ENCODE measurements at regions not wholly inside any gene's neighbourhood (a gene's known extent, or its start where the extent isn't known, plus 50 kb on each side); places are given as distances from the start of the nearest gene placed in this dataset.

DNA sequence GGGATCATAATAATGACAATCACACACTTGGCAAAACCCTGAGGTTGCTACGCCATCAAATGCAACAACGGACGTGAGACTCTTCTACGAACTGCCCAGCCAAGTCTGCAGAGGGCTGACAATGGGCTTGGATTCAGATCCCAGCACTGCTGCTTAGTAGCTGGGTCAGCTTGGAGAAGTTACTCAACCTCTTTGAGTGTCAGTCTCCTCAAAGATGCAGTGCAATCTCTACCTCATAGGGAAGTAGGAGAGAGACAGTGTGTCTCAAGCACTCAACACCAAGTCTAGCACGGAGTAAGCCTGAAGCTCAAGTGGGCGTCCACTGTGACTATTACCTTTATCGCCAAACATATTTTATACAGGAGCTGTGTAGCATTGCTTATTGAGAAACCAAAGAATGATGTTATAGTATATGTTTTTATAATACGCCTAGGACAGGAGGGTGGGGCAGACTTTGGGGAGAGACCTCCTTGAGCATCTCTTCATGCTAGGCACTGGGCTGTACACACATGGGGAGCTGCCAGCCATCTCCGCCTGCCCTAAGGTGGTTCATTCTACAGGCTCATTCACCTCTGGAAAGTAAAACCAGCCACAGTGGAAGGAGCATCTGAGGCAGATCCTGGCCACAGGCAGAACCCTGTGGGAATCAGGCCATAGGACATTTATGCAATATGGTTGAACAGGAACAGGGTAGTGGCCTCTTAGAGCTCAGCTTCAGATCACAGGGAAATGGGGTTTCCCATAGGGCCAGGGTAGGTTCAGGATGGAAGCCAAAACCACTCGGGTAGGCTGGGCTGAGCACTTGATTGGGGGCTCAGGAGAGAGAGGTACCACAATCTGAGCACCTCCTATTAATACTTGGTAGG, 160.2 kb downstream of the MRPL14 start:
- H3K9me3 Mint-ChIP-seq = no peaks in the 10 kb centered on the region
- H3K4me3 Mint-ChIP-seq = no peak overlapping the region
- H3K27ac Mint-ChIP-seq = no peak overlapping the region
- H3K27me3 Mint-ChIP-seq = peaks cover 0 to 12% of the 10 kb centered on the region in 2 donors
- H3K36me3 Mint-ChIP-seq = no peaks in the 10 kb centered on the region
- ATAC-seq (no peak), DNase-seq (ENCODE audit: low spot score) (no peak)
- H3K4me1 Mint-ChIP-seq (ENCODE audit: low read depth in 2 of 2) = no peaks in the 10 kb centered on the region

GRCh38 chr6:43966374-43966658, 160.9 kb downstream of the MRPL14 start:
- H3K27me3 Mint-ChIP-seq = peaks cover 0 to 12% of the 10 kb centered on the region in 2 donors
- H3K36me3 Mint-ChIP-seq = no peaks in the 10 kb centered on the region
- no peak overlapping the region for H3K27ac Mint-ChIP-seq
- H3K9me3 Mint-ChIP-seq = no peaks in the 10 kb centered on the region
- ATAC-seq (no peak), DNase-seq (ENCODE audit: low spot score) (no peak)
- H3K4me3 Mint-ChIP-seq = no peak overlapping the region
- H3K4me1 Mint-ChIP-seq (ENCODE audit: low read depth in 2 of 2) = no peaks in the 10 kb centered on the region

DNA sequence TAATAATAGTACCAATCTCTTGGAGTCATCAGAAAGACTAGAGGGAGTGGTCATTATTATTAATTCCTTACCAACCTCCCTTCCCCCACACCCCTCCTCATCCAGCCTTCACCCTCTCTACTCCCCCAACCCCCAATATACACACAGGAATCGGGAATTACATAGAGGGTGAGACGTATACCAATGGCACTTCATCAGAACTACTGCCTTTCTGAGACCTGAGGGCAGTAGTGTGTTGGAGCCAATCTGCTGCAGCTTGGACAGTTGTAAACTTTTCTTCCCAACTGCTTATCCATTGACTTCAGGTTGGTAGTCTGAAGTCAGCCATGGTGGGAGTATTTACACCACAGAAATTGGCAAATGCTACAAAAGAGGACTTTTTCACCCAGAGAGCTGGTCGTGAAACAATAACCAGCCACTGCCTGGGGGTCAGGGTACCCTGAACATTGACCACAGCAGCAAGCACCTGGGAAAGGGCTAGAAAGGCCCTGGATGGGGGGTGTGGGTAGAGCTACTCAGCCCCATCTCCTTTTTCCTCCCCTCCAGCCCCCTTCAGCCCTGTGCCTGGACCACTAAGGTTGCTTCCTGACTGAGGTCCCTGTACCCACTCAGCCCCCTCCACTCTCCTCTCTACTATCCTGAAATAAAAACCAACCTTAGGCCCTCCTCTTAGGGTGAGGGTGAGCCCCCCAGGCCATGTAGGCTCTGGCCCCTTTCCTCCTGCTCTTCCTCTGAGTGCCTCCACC, 161.5 kb downstream of the MRPL14 start:
- H3K36me3 Mint-ChIP-seq = no peaks in the 10 kb centered on the region
- H3K27me3 Mint-ChIP-seq = peaks cover under 1 to 17% of the 10 kb centered on the region in 2 donors
- H3K9me3 Mint-ChIP-seq = no peaks in the 10 kb centered on the region
- H3K27ac Mint-ChIP-seq = no peak overlapping the region
- ATAC-seq (no peak), DNase-seq (ENCODE audit: low spot score) (no peak)
- no peak overlapping the region for H3K4me3 Mint-ChIP-seq
- H3K4me1 Mint-ChIP-seq (ENCODE audit: low read depth in 2 of 2) = no peaks in the 10 kb centered on the region

- DNase-seq (ENCODE audit: low spot score) = no peak
- Mint-ChIP-seq H3K36me3 (no peaks in the 10 kb centered on the region), H3K9me3 (no peaks in the 10 kb centered on the region)
Observed at GRCh38 chr6:43964659-43965570, 162.3 kb downstream of the MRPL14 start.

GRCh38 chr6:43963877-43964658, 163.2 kb downstream of the MRPL14 start:
- Mint-ChIP-seq H3K9me3 (no peaks in the 10 kb centered on the region), H3K4me1 (ENCODE audit: low read depth in 2 of 2) (no peaks in the 10 kb centered on the region), H3K27me3 (peaks cover 18 to 30% of the 10 kb centered on the region in 2 donors), H3K36me3 (no peaks in the 10 kb centered on the region), H3K4me3 (no peak overlapping the region), H3K27ac (no peak overlapping the region)
- ATAC-seq (no peak), DNase-seq (ENCODE audit: low spot score) (no peak)

More at GRCh38 chr6:43964659-43965570, 162.3 kb downstream of the MRPL14 start:
- Mint-ChIP-seq H3K4me1 (ENCODE audit: low read depth in 2 of 2) (no peaks in the 10 kb centered on the region), H3K27me3 (peaks cover 10 to 24% of the 10 kb centered on the region in 2 donors), H3K4me3 (no peak overlapping the region), H3K27ac (no peak overlapping the region)
- ATAC-seq = peak in 1 of 2 donors; percentile 38

DNA sequence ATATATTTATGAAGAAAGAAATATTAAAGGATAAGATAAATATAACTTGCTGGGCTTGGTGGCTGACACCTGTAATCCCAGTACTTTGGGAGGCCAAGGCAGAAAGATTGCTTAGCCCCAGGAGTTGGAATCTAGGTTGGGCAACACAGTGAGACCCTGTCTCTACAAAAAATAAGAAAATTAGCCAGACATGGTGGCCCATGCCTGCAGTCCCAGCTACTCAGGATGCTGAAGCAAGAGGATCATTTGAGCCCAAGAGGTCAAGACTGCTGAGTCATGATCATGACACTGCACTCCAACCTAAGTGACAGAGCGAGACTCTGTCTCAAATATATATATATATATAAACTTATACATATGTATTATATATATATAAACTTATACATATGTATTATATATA, 164.0 kb downstream of the MRPL14 start:
- no peaks in the 10 kb centered on the region for H3K9me3 Mint-ChIP-seq
- DNase-seq (ENCODE audit: low spot score) (no peak), ATAC-seq (no peak)
- no peaks in the 10 kb centered on the region for H3K36me3 Mint-ChIP-seq
- no peak overlapping the region for H3K27ac Mint-ChIP-seq
- no peaks in the 10 kb centered on the region for H3K4me1 Mint-ChIP-seq (ENCODE audit: low read depth in 2 of 2)
- no peak overlapping the region for H3K4me3 Mint-ChIP-seq
- peaks cover 27 to 34% of the 10 kb centered on the region in 2 donors for H3K27me3 Mint-ChIP-seq

- DNase-seq (ENCODE audit: low spot score) (no peak), ATAC-seq (no peak)
- no peaks in the 10 kb centered on the region for H3K4me1 Mint-ChIP-seq (ENCODE audit: low read depth in 2 of 2)
- H3K27me3 Mint-ChIP-seq = peaks cover 34 to 40% of the 10 kb centered on the region in 2 donors
- no peak overlapping the region for H3K27ac Mint-ChIP-seq
- H3K4me3 Mint-ChIP-seq = no peak overlapping the region
- H3K36me3 Mint-ChIP-seq = no peaks in the 10 kb centered on the region
- no peaks in the 10 kb centered on the region for H3K9me3 Mint-ChIP-seq
Observed at GRCh38 chr6:43962458-43962857, 164.8 kb downstream of the MRPL14 start.

DNA sequence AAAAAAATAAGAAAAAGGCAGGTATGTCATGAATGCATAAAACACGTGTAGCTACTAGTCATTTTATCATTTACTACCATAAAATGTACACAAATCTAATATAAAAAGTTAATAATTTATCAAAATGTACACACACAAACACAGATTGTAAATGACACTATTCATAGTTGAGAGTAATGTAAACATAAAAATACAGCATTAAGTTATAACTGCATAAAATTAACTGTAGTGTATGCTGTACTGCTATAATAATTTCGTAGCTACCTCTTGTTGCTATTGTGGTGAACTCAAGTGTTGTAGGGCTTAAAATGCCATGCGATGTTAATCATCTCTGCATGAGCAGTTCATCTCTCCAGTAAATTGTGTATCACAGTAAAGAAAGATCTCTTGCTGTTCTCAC, 170.0 kb downstream of the MRPL14 start:
- ATAC-seq (no peak), DNase-seq (ENCODE audit: low spot score) (no peak)
- no peak overlapping the region for H3K27ac Mint-ChIP-seq
- H3K9me3 Mint-ChIP-seq = no peaks in the 10 kb centered on the region
- H3K36me3 Mint-ChIP-seq = peaks cover 6% of the 10 kb centered on the region
- no peak overlapping the region for H3K4me3 Mint-ChIP-seq
- H3K4me1 Mint-ChIP-seq (ENCODE audit: low read depth in 2 of 2) = no peaks in the 10 kb centered on the region
- peaks cover 40 to 45% of the 10 kb centered on the region in 2 donors for H3K27me3 Mint-ChIP-seq

DNA sequence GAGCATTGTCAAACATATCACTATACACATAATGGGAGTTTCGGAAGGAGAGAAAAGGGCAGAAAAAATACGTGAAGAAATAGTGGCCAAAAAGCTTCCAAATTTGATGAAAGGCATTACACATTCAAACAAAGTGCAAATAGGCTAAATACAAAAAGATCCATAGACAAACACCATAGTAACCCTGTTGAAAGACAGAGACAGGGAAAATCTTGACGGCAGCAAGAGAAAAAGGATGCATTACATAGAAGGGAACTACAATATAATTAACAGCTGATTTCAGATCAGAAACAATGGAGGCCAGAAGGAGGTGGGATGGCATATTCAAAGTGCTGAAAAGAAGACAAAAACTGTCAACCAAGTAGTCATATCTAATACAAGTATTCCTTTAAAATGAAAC, 170.8 kb downstream of the MRPL14 start:
- Mint-ChIP-seq H3K27ac (no peak overlapping the region), H3K9me3 (no peaks in the 10 kb centered on the region), H3K4me1 (ENCODE audit: low read depth in 2 of 2) (no peaks in the 10 kb centered on the region), H3K27me3 (peaks cover 36 to 45% of the 10 kb centered on the region in 2 donors), H3K36me3 (peaks cover 6% of the 10 kb centered on the region), H3K4me3 (no peak overlapping the region)
- no peak for DNase-seq (ENCODE audit: low spot score)
- ATAC-seq = no peak

- Mint-ChIP-seq H3K27me3 (peaks cover 22 to 31% of the 10 kb centered on the region in 2 donors), H3K4me3 (no peak overlapping the region), H3K27ac (no peak overlapping the region), H3K4me1 (ENCODE audit: low read depth in 2 of 2) (no peaks in the 10 kb centered on the region), H3K36me3 (peaks cover 6% of the 10 kb centered on the region), H3K9me3 (no peaks in the 10 kb centered on the region)
- DNase-seq (ENCODE audit: low spot score) (no peak), ATAC-seq (no peak)
Observed at GRCh38 chr6:43954311-43955131, 172.7 kb downstream of the MRPL14 start.

DNA sequence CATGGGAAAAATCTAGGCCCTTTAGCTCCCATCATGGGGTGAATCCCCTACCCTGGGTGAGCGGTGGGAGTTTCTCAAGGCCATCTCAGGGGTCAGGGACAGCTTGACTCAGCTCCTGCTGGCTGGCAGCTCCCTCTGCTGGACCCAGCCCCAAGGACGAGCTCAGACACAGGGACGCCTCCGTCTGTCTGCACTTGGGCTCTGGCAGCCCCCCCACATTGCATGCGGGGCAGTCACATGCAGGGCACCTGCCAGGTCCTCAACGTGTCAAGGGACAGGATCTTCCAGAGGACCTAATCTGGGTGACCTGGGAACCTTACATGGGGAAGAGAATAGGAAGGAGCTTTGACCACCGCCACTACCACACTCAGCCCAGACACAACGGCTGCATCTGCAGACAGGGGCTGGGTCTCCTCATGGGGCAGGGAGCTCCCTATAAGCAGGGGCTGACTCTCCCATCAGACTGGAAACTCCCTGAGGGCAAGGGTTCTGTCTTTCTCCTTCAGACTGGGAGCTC, 173.4 kb downstream of the MRPL14 start:
- Mint-ChIP-seq H3K27me3 (peaks cover 16 to 24% of the 10 kb centered on the region in 2 donors), H3K9me3 (no peaks in the 10 kb centered on the region), H3K27ac (no peak overlapping the region), H3K36me3 (peaks cover 6% of the 10 kb centered on the region), H3K4me1 (ENCODE audit: low read depth in 2 of 2) (no peaks in the 10 kb centered on the region), H3K4me3 (no peak overlapping the region)
- DNase-seq (ENCODE audit: low spot score) = no peak
- no peak for ATAC-seq

DNA sequence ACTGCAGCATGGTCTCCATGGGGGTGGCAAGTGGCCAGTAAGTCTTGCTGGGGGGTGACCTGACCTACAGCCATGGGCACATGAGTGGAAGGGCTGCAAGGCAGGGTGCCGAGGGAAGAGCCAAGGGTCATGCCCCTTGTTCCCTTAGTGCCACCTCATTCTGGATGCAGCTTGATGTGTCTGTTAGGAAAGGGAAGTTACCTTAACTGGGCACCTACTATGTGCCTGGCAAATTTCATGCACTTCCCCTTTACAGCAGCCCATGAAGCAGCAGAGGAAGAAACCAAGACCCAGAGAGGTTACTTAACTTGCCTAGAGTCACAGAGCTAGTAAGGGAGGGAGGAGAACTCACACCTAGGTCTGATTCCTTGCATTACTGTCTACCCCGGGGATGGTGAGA, 174.0 kb downstream of the MRPL14 start:
- Mint-ChIP-seq H3K4me3 (no peak overlapping the region), H3K27ac (no peak overlapping the region), H3K27me3 (peaks cover 14 to 18% of the 10 kb centered on the region in 2 donors), H3K4me1 (ENCODE audit: low read depth in 2 of 2) (no peaks in the 10 kb centered on the region), H3K36me3 (peaks cover 6% of the 10 kb centered on the region), H3K9me3 (no peaks in the 10 kb centered on the region)
- ATAC-seq (no peak), DNase-seq (ENCODE audit: low spot score) (no peak)
